GM21515 (cell line): ENCODE measurements at regions not wholly inside any gene's neighbourhood (a gene's known extent, or its start where the extent isn't known, plus 50 kb on each side); places are given as distances from the start of the nearest gene placed in this dataset.

Source experiments
- ATAC-seq: cut with Tn5 transposase; IDR thresholded peaks from one replicate; pipeline ENCODE4 v1.9.1; 2021; ENCODE audit not compliant: unreplicated experiment

DNA sequence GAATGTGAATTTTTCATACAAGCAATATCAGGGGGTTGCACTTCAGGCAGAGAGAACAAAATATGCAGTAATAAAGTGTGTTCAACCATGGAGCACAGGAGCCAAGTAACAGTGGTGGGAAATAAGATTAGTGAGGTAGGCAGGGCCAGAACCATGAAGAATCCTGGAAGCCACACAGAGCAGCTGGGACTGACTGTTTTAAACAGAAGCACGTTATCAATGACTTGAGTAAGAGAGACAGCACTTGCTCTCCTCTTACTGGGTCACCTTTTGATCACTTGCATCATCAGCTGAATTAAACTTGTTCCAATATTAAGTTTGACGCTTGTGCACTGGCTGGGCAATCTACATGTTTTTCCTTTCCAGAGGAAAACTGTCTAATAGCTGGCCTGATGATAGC lies 238.5 kb downstream of the TBX18 start:
- no peak for ATAC-seq

DNA sequence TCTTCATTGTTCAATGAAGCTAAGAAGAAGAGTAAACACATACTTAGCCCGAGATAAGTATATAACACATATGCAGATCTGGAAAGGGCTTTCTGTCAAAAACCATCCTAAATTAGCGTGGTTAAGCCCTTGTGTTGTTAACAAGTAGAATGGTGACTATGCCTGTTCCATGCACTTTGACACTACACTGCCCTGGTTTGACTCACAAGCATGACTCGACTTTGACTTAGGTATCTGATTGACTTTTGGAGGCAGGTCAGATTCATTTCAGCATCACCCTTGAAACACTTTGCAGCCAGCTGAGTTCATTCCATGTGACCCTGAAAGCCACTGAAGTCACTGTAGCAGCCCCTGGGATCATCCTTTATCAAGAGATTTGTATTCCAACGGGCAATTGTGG lies 239.8 kb downstream of the TBX18 start:
- no peak for ATAC-seq

DNA sequence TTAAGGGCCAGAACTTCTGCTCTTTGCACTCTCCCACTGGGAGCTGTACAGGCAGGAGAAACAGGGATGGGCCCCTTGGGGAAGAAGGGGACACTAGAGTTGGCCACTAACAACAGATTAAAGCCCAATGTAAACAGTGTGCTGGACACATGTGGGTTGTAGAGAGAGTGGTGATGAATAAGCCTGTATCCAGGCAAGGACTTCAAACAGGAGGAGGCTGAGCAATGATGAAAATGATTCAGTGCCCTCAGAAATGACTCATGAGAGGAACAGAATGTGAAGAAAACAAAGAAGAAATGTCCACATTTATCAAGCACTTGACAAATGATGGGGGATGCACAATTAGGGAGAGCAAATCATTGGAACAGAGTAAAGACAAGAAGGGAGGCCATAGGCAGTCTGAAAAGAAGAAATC lies 242.3 kb downstream of the TBX18 start:
- ATAC-seq: no peak

DNA sequence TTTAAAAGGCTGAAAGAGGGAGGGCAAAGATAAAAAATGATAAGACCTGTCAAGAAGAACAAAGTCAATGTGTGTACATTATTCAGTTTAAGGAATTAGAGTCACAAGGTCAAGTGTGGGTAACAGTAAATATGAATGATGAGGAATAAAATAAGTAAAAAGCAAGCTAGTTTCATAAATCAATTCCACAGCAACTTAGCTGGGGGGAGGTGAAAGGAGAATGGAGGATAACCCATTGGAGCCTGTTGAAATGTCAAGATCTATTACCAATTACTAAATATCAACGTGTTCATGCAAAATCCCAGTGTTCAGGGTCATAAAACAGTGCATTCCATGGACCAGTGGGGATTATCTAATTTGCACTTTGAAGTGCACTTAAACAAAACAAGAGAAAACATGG lies 242.9 kb downstream of the TBX18 start:
- ATAC-seq: no peak

DNA sequence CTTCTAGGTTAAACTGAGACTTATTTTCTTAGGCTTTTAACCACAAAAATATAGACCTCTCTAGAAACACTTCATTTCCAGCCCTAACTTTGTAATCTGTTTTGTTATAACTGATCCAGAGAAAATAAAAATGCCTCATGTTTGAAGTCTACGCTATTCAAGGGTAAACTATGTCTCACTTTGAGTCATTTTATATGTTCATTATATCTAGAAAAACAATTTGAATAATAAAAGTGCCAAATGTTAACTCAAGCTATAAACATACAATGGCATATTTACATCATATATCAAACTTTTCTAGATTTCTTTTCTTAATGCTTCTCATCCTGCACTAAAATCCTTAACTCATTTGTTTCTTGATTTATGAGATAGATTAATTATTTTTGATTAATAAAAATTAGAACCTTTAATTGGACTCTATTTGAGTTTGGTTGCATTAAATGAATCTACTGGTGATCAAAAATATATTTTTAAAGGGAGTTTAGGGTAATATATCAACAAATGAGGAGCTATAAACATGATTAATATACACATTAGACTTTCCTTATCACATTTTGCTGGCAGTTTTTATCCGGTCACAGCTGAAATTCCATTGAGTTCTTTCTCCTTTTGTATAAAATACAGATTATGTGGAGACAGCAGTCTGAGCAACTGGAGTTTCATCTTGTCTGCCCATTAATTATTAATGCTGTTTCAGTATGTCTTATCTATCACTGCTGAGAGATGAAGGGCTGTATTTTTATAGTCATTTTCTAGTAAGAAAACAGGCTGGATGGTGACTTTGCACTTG lies 246.5 kb downstream of the TBX18 start:
- no peak for ATAC-seq

DNA sequence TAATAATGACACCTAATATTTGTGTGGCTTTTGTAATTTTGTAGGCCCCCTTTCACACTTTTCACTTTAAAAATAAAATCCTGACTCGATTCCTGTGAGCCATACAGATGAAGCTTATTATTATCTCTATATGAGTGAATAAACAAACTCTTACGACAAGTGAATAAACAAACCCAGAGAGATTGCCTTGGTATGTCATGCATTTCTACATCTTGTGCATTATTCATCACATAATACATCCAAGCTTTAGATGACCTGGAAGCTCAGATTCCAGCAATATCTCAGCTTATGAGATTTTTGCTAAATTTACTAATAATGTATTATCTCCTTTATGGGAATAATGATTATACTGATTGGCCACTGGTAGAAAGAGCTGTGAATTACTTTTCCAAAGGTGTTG lies 248.2 kb downstream of the TBX18 start:
- no peak for ATAC-seq

DNA sequence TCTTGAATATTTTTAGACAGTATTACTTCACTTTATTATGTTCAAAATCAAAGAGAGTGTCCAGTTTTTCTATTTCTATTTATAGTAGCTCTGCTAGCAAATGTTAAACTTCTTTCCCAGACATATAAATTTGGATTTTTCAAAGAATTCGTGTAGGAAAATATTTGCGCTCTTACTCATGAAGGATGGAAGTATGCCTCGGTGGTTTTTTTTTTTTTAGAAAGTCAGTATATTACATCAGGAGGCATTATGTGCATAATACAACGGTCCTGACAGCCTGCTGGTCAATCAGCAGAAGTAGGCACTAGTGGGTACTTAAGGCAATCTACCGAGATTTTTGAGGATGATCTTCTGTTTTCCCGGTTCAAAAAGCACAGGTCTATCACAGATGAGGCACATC lies 249.3 kb downstream of the TBX18 start:
- no peak for ATAC-seq

DNA sequence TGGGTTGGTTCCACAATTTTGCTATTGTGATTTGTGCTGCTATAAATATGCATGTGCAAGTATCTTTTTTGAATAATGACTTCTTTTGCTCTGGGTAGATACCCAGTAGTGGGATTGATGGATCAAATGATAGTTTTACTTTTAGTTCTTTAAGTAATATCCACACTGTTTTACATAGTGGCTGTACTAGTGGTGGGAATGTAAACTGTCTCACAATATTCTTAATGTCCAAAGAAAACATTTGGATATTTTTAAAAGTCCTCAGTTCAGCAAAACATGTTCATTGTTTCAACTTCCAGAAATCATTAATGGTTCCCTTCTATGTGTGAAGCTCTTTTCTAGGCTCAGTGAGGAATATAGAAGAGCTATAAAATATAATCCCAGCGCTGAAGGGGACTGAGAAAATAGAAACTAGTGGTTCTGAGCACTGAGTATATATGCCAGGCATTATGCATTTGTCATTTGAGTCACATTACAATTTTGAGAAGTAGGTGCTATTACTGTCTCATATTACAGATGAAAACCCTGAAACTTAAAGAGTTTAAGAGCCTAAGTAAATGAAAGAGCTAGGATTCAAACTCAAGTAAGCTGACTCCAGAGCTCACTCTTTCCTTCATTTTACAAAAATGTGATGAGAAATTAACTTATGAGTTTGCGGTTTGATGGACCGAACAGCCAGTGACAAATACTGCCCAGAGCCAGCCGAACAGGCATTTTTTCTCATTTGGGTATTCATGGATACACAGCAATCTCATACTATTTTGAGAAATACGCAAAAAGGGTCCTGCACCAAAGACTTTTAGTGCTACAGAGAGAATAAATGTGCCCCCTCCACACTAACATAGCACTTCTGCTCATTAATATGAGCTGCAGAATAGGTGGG lies 250.1 kb downstream of the TBX18 start:
- ATAC-seq: no peak

DNA sequence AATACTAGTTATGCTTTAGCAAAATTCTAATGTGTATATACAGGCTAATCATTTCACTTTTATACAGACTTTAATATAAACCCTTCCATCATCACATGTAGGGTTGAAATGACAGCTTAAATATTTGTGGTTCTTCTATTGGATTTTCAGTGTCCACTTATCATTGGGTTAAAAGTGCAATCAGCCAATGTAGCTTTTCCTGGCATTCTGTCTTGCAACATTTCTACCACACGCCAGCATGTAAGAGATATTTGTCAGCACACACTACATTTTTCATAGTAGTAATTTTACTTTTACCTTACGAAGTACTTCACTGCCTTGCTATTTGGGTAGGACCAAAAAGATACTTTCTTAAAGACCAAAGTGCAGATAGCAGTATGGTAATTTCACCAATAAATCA lies 252.0 kb downstream of the TBX18 start:
- ATAC-seq: no peak

DNA sequence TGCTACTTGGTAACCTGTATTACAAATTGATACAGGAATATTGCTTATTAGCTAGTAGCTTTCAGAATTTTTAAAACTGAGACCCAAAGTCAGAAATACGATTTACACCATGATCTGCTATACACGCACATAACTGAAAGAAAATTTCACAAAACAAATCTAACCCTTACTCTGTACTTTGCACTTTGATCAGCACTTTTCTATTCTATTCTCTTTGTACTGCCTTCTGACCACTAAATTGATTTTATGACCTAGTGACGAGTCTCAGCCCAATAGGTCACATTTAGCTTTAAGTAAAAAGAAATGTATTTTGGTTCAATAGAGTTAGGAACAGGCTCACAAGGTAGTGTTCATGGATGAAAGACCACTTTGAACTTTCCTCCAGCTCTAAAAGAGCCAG lies 252.5 kb downstream of the TBX18 start:
- no peak for ATAC-seq

DNA sequence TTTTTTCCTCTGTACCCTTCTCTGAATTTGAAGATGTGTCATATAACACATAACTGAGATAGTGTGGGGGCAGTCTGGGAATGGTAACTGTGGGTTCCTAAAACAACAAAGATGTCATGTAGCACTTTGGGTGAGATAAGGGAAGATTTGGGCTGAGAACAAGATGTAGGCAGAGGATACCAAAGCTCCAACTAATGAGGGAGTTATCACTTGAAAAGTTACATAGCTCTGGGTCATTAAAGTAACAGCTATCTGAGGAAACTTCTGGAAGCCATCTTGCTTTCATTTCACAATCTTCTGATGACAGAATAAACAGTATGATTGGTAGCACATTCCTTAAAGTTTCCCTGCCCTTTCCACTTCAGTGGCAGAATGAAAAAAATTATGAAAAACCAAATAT lies 255.4 kb downstream of the TBX18 start:
- no peak for ATAC-seq

DNA sequence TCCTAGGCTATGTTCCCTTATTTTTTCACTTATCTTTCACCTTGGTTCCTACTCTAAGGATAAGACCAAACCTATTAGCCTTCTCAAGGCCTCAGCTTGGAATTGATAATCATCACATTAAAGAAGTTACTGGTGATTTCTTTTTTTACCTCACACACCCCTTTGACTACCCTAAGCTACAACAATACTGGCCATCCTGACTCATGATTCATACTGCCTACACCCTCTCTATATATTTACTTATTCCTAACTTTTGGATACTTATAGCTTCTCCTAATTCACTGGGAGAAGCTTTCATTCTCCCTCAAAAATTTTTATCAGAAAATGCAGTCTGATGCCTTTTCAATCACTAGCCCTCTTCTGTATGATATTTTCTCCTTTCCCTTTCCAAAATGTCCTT lies 256.1 kb downstream of the TBX18 start:
- ATAC-seq: no peak

DNA sequence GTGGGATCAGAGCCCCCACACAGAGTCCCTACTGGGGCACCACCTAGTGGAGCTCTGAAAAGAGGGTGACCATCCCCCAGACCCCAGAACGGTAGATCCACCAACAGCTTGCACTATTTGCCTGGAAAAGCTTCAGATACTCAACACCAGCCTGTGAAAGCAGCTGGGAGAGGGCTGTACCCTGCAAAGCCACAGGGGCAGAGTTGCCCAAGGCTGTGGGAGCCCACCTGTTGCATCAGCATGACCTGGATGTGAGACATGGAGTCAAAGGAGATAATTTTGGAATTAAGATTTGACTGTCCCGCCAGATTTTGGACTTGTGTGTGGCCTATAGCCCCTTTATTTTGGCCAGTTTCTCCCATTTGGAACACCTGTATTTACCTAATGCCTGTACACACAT lies 260.4 kb downstream of the TBX18 start:
- no peak for ATAC-seq

DNA sequence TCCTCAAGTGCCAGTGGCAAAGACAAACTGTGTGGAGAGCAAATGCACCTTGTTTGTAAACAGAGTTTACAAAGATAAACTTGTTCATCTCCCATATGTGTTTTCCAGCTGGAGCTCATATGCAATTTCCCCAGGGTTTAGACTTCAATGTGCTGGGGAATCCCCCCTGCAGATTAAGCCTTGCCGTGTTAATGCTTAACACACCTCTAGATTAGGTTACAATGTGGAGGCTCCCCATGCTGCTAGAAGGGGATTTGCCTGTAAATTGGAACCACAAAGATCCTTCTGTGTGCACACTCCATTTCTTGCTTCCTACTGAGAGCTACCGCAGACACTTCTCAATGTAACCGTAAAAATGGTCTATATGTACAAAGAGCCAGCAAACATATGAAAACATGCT lies 263.1 kb downstream of the TBX18 start:
- ATAC-seq: no peak

DNA sequence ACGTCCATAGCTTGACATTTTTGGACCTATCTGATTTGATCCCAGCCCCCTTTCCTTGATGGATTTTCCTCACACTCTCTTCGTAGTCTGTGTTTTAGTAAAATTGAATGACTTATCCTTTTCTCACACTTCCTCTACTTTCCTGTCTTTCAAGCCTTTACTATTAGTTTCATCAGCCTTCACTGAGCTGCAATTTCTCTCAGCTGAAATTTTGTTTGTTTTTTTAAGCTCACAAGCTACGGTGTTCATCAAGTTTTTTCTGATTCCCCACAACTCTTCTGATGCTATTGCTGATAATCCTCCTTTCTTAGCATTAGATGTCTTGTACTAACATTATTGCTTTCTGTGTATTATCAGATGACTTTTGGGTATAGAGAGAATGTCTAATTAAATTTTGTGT lies 263.7 kb downstream of the TBX18 start:
- no peak for ATAC-seq

DNA sequence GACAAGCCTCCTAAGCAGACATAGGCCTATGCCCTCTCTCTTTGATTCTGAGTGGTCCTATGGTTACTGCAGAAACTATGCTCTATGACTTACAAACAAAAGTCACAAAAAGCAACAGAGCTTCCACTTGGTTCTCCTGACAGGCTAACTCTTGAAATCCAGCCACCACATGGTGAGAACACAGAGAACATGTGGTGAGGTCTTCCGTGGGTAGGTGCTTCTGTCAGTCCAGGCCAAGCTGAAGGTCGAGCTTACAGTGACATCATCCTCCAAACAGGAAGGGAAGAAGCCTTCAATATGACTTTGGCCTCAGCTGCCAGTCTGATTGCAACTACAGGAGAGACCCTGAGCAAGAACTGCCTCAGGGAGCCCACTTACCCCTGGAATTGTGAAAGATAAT lies 265.5 kb downstream of the TBX18 start:
- no peak for ATAC-seq

DNA sequence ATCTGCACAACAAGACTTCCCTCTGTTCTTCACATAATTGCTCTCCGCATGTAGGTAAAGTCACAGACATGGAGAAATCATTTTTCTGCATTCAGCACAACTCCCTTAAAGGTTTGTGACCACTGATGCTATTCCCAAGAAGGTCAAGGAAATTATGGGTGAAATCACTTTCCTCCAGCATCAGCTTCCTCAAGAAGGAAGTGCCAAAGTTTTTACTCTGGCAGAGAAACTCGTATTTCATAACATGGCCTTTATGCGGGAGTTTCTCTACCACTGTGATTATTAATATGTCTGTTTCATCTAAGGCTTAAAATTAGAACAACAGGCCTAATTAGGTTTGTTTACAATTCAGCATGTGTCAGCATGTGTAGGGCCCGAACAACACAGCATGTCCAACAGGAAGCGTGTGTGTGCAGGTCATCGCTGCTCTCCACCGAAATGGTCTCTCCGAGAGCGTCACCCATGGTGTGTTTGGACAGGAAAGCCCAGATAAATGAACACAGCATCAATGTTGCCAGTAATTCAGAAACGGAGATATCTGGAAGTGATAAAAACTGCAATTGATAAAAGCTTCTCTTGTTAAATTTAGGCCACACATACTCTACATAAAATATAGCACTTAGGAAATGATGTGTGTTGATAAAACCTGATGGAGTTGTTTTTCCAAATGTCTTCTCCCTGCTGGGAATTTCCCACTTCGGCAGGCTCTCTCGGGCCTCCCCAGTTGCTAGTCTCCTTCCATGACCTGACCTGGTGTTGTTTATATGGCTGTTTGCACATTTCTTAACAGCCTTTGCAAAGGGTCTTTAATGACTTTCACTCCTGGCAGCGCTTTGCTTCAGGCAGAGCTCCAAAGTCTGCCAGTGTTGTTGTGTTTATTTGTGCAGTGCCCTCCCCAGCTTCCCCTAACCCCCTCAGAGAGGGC lies 265.1 kb upstream of the CEP162 start:
- ATAC-seq: no peak

DNA sequence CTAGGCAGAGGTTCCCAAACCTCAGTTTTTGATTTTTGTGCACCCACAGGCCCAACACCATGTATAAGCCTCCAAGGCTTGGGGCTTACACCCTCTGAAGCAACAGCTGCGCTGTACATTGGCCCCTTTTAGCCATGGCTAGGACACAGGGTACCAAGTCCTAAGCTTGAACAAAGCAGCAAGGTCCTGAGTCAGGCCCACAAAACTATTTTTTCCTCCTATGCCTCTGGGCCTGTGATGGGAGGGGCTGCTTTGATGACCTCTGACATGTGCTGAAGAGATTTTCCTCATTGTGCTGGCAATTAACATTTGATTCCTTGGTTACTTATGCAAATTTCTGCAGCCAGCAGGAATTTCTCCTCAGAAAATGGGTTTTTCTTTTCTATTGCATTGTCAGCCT lies 262.2 kb upstream of the CEP162 start:
- no peak for ATAC-seq

DNA sequence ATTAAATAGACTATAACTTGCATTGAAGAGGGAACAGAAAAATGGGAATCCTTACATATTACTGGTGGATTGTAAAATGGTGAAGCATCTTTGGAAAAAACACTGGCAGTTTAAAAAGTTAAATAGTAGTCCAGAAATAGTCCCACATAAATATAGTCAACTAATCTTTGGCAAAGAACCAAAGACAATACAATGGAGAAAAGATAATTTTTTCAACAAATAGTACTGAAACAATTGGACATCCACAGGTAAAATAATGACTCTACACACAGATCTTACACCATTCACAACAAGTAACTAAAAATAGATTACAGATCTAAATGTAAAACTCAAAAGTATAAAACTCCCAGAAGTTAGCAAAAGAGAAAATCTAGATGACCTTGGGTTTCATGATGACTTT lies 259.1 kb upstream of the CEP162 start:
- ATAC-seq: no peak

DNA sequence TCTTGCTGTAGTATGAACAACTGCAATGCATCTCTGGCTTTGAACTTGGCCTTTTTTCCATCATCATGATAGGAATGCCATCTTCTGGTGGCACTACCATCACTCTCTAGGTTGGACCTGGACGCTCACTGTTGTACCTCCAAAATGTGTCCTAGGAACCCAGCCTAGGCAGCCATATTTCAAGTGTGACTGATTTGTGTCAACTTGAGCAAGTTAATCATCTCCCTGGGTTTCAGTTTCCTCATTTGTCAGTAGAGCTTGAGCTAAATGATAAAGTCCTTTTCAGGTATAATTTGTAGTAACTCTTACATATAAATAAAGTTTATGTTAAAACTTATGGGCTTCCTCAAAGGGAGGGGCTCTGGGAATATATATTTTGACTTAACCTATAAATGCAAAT lies 241.7 kb upstream of the CEP162 start:
- no peak for ATAC-seq

DNA sequence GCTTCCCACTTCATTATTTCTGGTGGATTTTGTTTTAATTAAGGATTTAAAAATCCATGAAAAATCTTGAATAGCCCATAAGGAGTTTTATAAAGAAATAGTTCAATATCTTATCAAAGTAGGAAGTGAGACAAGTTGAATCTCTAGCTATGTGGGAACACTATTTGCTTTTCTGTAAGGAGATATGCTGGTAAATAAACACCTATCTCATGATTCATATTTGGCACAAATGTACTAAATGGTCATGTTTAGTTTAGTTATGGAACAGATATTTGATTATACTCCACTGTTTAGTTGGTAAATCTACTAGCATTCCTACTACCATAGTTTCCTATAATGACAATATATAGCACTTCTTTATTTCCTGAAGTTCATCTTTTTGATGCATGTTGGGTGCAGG lies 239.9 kb upstream of the CEP162 start:
- ATAC-seq: no peak
